Panc1 (cell line): ENCODE measurements at regions not wholly inside any gene's neighbourhood (a gene's known extent, or its start where the extent isn't known, plus 50 kb on each side); places are given as distances from the start of the nearest gene placed in this dataset.

Experiments used
- ATAC-seq: fragments of 200-7000 bp; cut with Tn5 transposase; 2 replicates; pipeline ENCODE4 v1.9.1; 2020; ENCODE audit warnings: mild to moderate bottlenecking, moderate library complexity
- BruUV-seq: library from RNA; stranded (reverse); fragments of 400-500 nt; replicated peaks from 2 replicates; lab custom pipeline; 2021; lab: Mats Ljungman, UMichigan
- CTCF ChIA-PET: fragments of 300-600 bp; sonication (Branson Sonifier 250); formaldehyde crosslinking; loops from one replicate; lab custom pipeline; 2022; ENCODE audit warnings: antibody characterized with exemption; lab: Charles Lee
- POLR2A ChIA-PET: fragments of 300-600 bp; sonication (Branson Sonifier 250); formaldehyde crosslinking; loops from one replicate; lab custom pipeline; 2022; ENCODE audit warnings: antibody characterized with exemption; lab: Charles Lee
- DNase-seq: peaks from one replicate; pipeline ENCODE4 v3.0.0-alpha.2; 2010; ENCODE audit warnings: low read depth, low spot score
- H3K27ac ChIP-seq: 2 replicates; pipeline ENCODE4 v1.5.1; 2011; ENCODE audit warnings: mild to moderate bottlenecking, low read length, inconsistent platforms
- H3K27me3 ChIP-seq: fragments of 200-500 bp; sonication (Bioruptor generic); 2 replicates; pipeline ENCODE4 v1.6.0; 2014; ENCODE audit warnings: low read length, inconsistent platforms; ENCODE audit not compliant: control insufficient read depth, insufficient read depth
- H3K36me3 ChIP-seq: fragments of 200-500 bp; sonication (Bioruptor generic); 2 replicates; pipeline ENCODE4 v1.5.1; 2014; ENCODE audit warnings: inconsistent platforms, mild to moderate bottlenecking, low read length, moderate library complexity; ENCODE audit not compliant: control insufficient read depth, insufficient read depth
- H3K4me1 ChIP-seq: 2 replicates; pipeline ENCODE4 v1.5.1; 2011; ENCODE audit warnings: inconsistent platforms, mild to moderate bottlenecking, low read length, moderate library complexity; ENCODE audit not compliant: control insufficient read depth, insufficient read depth
- H3K4me3 ChIP-seq, 2 experiments: 2 replicates each; pipeline ENCODE4 v1.5.1; 2011 to 2012; ENCODE audit warnings: low read depth in 2 of 2, low read length in 2 of 2, mild to moderate bottlenecking in 2 of 2, inconsistent platforms in 1 of 2, moderate library complexity in 1 of 2
- H3K9me3 ChIP-seq: fragments of 200-500 bp; sonication (Bioruptor generic); 2 replicates; pipeline ENCODE4 v1.5.1; 2014; ENCODE audit warnings: low read depth, mild to moderate bottlenecking, inconsistent platforms, low read length, moderate library complexity; ENCODE audit not compliant: control insufficient read depth, insufficient read depth
- CTCF ChIP-seq: fragments of 450-650 bp; IDR thresholded peaks from 2 replicates; pipeline ENCODE4 v1.5.1; 2017; ENCODE audit warnings: mild to moderate bottlenecking
- POLR2AphosphoS5 ChIP-seq: IDR thresholded peaks from 2 replicates; pipeline ENCODE4 v1.6.1; 2012; ENCODE audit warnings: mild to moderate bottlenecking, low read depth, low read length, moderate library complexity
- REST ChIP-seq, 2 experiments: IDR thresholded peaks; 2 replicates each; pipeline ENCODE4 v1.6.1; 2011 to 2012; ENCODE audit warnings: low read depth in 2 of 2, control low read depth in 1 of 2, low read length in 1 of 2, mild to moderate bottlenecking in 1 of 2, moderate library complexity in 1 of 2; ENCODE audit not compliant: insufficient read depth in 1 of 2
- SIN3A ChIP-seq: IDR thresholded peaks from 2 replicates; pipeline ENCODE4 v1.6.1; 2012; ENCODE audit warnings: low read depth, mild to moderate bottlenecking, low read length, moderate library complexity, borderline replicate concordance; ENCODE audit not compliant: insufficient read depth
- TCF7L2 ChIP-seq: IDR thresholded peaks from 2 replicates; pipeline ENCODE4 v1.6.1; 2011; ENCODE audit warnings: mild to moderate bottlenecking, low read depth, low read length, inconsistent platforms
- in situ Hi-C: cut with HindIII; loops from 2 replicates; pipeline ENCODE4 v1.10.0; 2016; ENCODE audit warnings: low sequenced_read_pairs, low pct_unique_long_range_greater_than_20kb
- intact Hi-C: fragments of 100-400 bp; cut with micrococcal nuclease; formaldehyde crosslinking; loops from one replicate; pipeline ENCODE4 v1.10.0; 2022; ENCODE audit not compliant: unreplicated experiment

- no peaks in the 10 kb centered on the region for H3K27me3 ChIP-seq
- intact Hi-C loops = no loop called here
Measured at GRCh38 chr4:123643691-123644090, 247.1 kb downstream of the SPRY1 start.

GRCh38 chr4:123649250-123649644 lies 252.7 kb downstream of the SPRY1 start:
- ChIA-PET CTCF (no interaction called here), POLR2A (interaction anchor here (1.2 kb wide), 1 partner anchor 61 kb away, joined by 5 read pairs; no protein-coding TSS in a partner anchor)
- no TSS peak for BruUV-seq
- Histone ChIP-seq H3K27me3 (no peaks in the 10 kb centered on the region), H3K4me3 (peak overlapping the region; percentile 9 to 37; a peak in 2 of 4 replicates), H3K4me1 (peaks cover 15% of the 10 kb centered on the region), H3K27ac (peak overlapping the region; percentile 91), H3K36me3 (no peaks in the 10 kb centered on the region), H3K9me3 (no peaks in the 10 kb centered on the region)
- no peak for DNase-seq
- in situ Hi-C loops = no loop called here
- intact Hi-C loops = no loop called here
- no peak for TF ChIP-seq POLR2AphosphoS5
- ATAC-seq = peak; percentile 45; the same call in 1 of the 2 replicates

More at GRCh38 chr4:123643691-123644090, 247.1 kb downstream of the SPRY1 start:
- DNase-seq (no peak), ATAC-seq (no peak)
- BruUV-seq = no TSS peak
- Histone ChIP-seq H3K4me3 (no peak overlapping the region), H3K4me1 (peaks cover under 1% of the 10 kb centered on the region; the same call in 1 of the 2 replicates), H3K36me3 (no peaks in the 10 kb centered on the region), H3K9me3 (no peaks in the 10 kb centered on the region), H3K27ac (peak overlapping the region; percentile 23; the same call in 1 of the 2 replicates)
- no peak for TF ChIP-seq CTCF
- POLR2A ChIA-PET = no interaction called here
- CTCF ChIA-PET = no interaction called here
- in situ Hi-C loops = no loop called here

GRCh38 chr4:123649645-123650391 lies 253.2 kb downstream of the SPRY1 start:
- TF ChIP-seq TCF7L2 = no peak
- no peak for TF ChIP-seq CTCF
- TF ChIP-seq SIN3A = no peak
- no peak for TF ChIP-seq POLR2AphosphoS5
- TF ChIP-seq REST (IDR thresholded peaks at IDR 0.05; ENCODE audit: insufficient read depth in 1 of 2, low read depth in 2 of 2, low read length in 1 of 2) = no peak
- peak overlapping the region; percentile 91 for H3K27ac ChIP-seq
- H3K36me3 ChIP-seq = no peaks in the 10 kb centered on the region
- in situ Hi-C loops (no loop called here), intact Hi-C loops (no loop called here)
- no peak for DNase-seq
- H3K4me3 ChIP-seq = peak overlapping the region; percentile 9 to 37; a peak in 3 of 4 replicates
- no peaks in the 10 kb centered on the region for H3K27me3 ChIP-seq
- BruUV-seq = TSS peak; percentile 81
- no peaks in the 10 kb centered on the region for H3K9me3 ChIP-seq
- ATAC-seq = peak; percentile 93
- ChIA-PET CTCF (no interaction called here), POLR2A (interaction anchor here (0.6 to 1.2 kb wide), 2 partner anchors 8 to 61 kb away, joined by 4 to 5 read pairs; no protein-coding TSS in a partner anchor)
- H3K4me1 ChIP-seq = peaks cover 15% of the 10 kb centered on the region
